Esophagus squamous epithelium (tissue), 5 donors: ENCODE measurements at regions not wholly inside any gene's neighbourhood (a gene's known extent, or its start where the extent isn't known, plus 50 kb on each side); places are given as distances from the start of the nearest gene placed in this dataset.
"Not testable (repeated sequence)": the region's sequence is repeated elsewhere in the genome, so short reads cannot be mapped to it uniquely, and the experiment has no call there.

ENCODE experiments used
- DNase-seq: peaks from one replicate; lab custom pipeline; 2025; lab: John Stamatoyannopoulos, UW
- H3K27ac ChIP-seq, 4 donors: fragments of 200-600 bp; sonication (generic); one replicate each; pipeline ENCODE4 v1.5.1; 2016 to 2019; ENCODE audit warnings: mild to moderate bottlenecking in 1 of 4
- H3K27me3 ChIP-seq, 4 donors: fragments of 200-600 bp; sonication (generic); 1 replicate in 3 of 4; 2 replicates in 1 of 4; pipeline versions ENCODE4 v1.5.1 to v1.6.0; 2017 to 2021; ENCODE audit warnings: antibody characterized with exemption in 1 of 4
- H3K36me3 ChIP-seq, 3 donors: fragments of 200-600 bp; sonication (generic); one replicate each; pipeline ENCODE4 v1.5.1; 2016 to 2019
- H3K4me1 ChIP-seq, 3 donors: fragments of 200-600 bp; sonication (generic); one replicate each; pipeline ENCODE4 v1.5.1; 2017 to 2019
- H3K4me3 ChIP-seq, 4 donors: fragments of 200-600 bp; sonication (generic); 1 replicate in 3 of 4; 2 replicates in 1 of 4; pipeline ENCODE4 v1.5.1; 2016 to 2019; ENCODE audit warnings: mild to moderate bottlenecking in 2 of 4, moderate library complexity in 1 of 4
- H3K9me3 ChIP-seq, 3 donors: fragments of 200-600 bp; sonication (generic); one replicate each; pipeline ENCODE4 v1.5.1; 2016 to 2019
- CTCF ChIP-seq, 6 experiments: fragments of 450-650 bp in 4 of 6; fragments of 200-600 bp in 2 of 6; sonication (generic) in 2 of 6; IDR thresholded peaks; one replicate each; pipeline ENCODE4 v1.5.1; 2016 to 2019; ENCODE audit warnings: antibody characterized with exemption in 6 of 6, mild to moderate bottlenecking in 4 of 6, moderate library complexity in 4 of 6
- POLR2A ChIP-seq, 4 donors: fragments of 450-650 bp; IDR thresholded peaks; one replicate each; pipeline ENCODE4 v1.6.1; 2017; ENCODE audit warnings: antibody characterized with exemption in 4 of 4, mild to moderate bottlenecking in 4 of 4, moderate library complexity in 3 of 4
- WGBS, 2 donors: methylation state at CpG; one replicate each; pipeline ENCODE4 v1.1.5; 2018; 5-methylcytosine and 5-hydroxymethylcytosine counted together
- intact Hi-C: fragments of 100-400 bp; cut with DNase I; formaldehyde crosslinking; loops from one replicate; pipeline ENCODE4 v1.15.0; 2022
- donor health status: DM: yes; HTN: yes; CAD: no.

- no peaks in the 10 kb centered on the region for H3K36me3 ChIP-seq
- no peak for DNase-seq
- H3K4me3 ChIP-seq, result no peak overlapping the region
- no peaks in the 10 kb centered on the region for H3K4me1 ChIP-seq
- intact Hi-C loops, result no loop called here
- H3K27me3 ChIP-seq, result peaks cover 0 to 59% (median 0%) of the 10 kb centered on the region in 4 donors
- TF ChIP-seq CTCF (IDR thresholded peaks at IDR 0.05) (no peak), POLR2A (IDR thresholded peaks at IDR 0.05) (no peak)
- no peaks in the 10 kb centered on the region for H3K9me3 ChIP-seq
- WGBS, 2 donors, result 49 to 73% methylated on average over 5 of the region's 5 CpGs
- H3K27ac ChIP-seq, result no peak overlapping the region
These were observed 55.9 kb upstream of the PAX7 start for GRCh38 chr1:18574754-18575153.

- WGBS, 2 donors, result 3 to 10% methylated on average over 4 to 5 of the region's 8 CpGs
- Histone ChIP-seq H3K4me1 (no peaks in the 10 kb centered on the region), H3K36me3 (no peaks in the 10 kb centered on the region), H3K27me3 (peaks cover 0 to 59% (median 0%) of the 10 kb centered on the region in 4 donors), H3K27ac (no peak overlapping the region), H3K9me3 (no peaks in the 10 kb centered on the region), H3K4me3 (no peak overlapping the region)
- TF ChIP-seq POLR2A (IDR thresholded peaks at IDR 0.05), result no peak
- peak in 5 of 6 experiments; percentile 59 to 79 (median 62) for TF ChIP-seq CTCF (IDR thresholded peaks at IDR 0.05)
- no peak for DNase-seq
- intact Hi-C loops, result no loop called here
These were observed 55.0 kb upstream of the PAX7 start for GRCh38 chr1:18575620-18576019.

- TF ChIP-seq POLR2A (IDR thresholded peaks at IDR 0.05) (no peak), CTCF (IDR thresholded peaks at IDR 0.05) (no peak)
- peaks cover 0 to 7% (median 0%) of the 10 kb centered on the region in 3 donors for H3K4me1 ChIP-seq
- H3K36me3 ChIP-seq, result no peaks in the 10 kb centered on the region
- H3K4me3 ChIP-seq, result no peak overlapping the region
- no peak overlapping the region for H3K27ac ChIP-seq
- intact Hi-C loops, result no loop called here
- no peak for DNase-seq
- no peaks in the 10 kb centered on the region for H3K9me3 ChIP-seq
- peaks cover 0 to 53% (median 0%) of the 10 kb centered on the region in 4 donors for H3K27me3 ChIP-seq
- 61 to 70% methylated on average over 6 of the region's 6 CpGs for WGBS, 2 donors
These were observed 52.4 kb upstream of the PAX7 start for GRCh38 chr1:18578271-18578670.

GRCh38 chr1:18579267-18579666 lies 51.4 kb upstream of the PAX7 start:
- H3K4me1 ChIP-seq, result peaks cover 0 to 17% (median 0%) of the 10 kb centered on the region in 3 donors
- H3K27me3 ChIP-seq, result peaks cover 0 to 49% (median 0%) of the 10 kb centered on the region in 4 donors
- DNase-seq, intact Hi-C loops, H3K36me3 ChIP-seq, H3K4me3 ChIP-seq, H3K27ac ChIP-seq, H3K9me3 ChIP-seq: not testable (repeated sequence)
- 59 to 71% methylated on average over 4 to 7 of the region's 7 CpGs for whole genome bisulfite sequencing, 2 donors

- Histone ChIP-seq H3K36me3 (no peaks in the 10 kb centered on the region), H3K4me1 (peaks cover 0 to 25% (median 0%) of the 10 kb centered on the region in 3 donors), H3K27ac (no peak overlapping the region), H3K4me3 (no peak overlapping the region), H3K27me3 (peaks cover 0 to 41% (median 0%) of the 10 kb centered on the region in 4 donors), H3K9me3 (no peaks in the 10 kb centered on the region)
- no peak for TF ChIP-seq POLR2A (IDR thresholded peaks at IDR 0.05)
- no peak for TF ChIP-seq CTCF (IDR thresholded peaks at IDR 0.05)
- intact Hi-C loops, result no loop called here
- no peak for DNase-seq
- 28 to 33% methylated on average over 2 to 5 of the region's 7 CpGs for WGBS, 2 donors
These were observed 50.6 kb upstream of the PAX7 start for GRCh38 chr1:18580047-18580446.
